ENCODE measurements at regions not wholly inside any gene's neighbourhood (a gene's known extent, or its start where the extent isn't known, plus 50 kb on each side); places are given as distances from the start of the nearest gene placed in this dataset.

DNA sequence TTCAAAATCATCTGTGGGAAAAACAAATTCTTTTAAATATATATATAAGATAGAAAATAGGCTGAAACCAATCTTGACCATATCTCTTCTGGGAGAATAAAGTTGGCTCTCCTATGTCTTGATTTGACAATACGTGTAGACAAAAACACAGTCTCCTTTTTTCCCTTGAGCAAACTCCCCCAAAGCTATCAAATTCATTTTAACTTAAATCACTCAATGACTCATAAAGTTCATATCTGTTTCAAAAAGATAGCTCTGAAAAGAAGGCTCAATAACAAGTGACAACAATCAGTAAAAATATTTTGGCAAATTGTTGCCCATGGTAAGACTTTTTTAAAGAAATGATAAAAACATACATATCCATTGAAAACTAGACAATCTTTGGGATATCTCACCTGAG lies 236.0 kb upstream of the TENT5A start:
- Histone ChIP-seq H2BK5ac (ENCODE audit: low read depth, low read length) (no peak overlapping the region), H2AK5ac (ENCODE audit: low read depth, low read length) (no peak overlapping the region), H3K18ac (ENCODE audit: extremely low read depth, low read length) (no peak overlapping the region), H3K56ac (replicated peaks; ENCODE audit: insufficient read length, low read depth, low read length) (no peak overlapping the region), H4K5ac (ENCODE audit: insufficient read length, low read depth, low read length) (no peak overlapping the region), H2BK15ac (ENCODE audit: low read length) (no peak overlapping the region), H2BK120ac (replicated peaks; ENCODE audit: low read depth, low read length) (no peak overlapping the region), H4K8ac (ENCODE audit: extremely low read depth, insufficient read depth, low read length) (no peak overlapping the region), H2BK20ac (ENCODE audit: low read length) (no peak overlapping the region), H3K79me1 (ENCODE audit: low read depth, low read length) (no peaks in the 10 kb centered on the region), H4K91ac (replicated peaks; ENCODE audit: insufficient read length, low read length) (no peak overlapping the region), H3K4me1 (replicated peaks in 1 of 4; ENCODE audit: control insufficient read depth in 3 of 4, insufficient read depth in 4 of 4, low read length in 3 of 4) (no peaks in the 10 kb centered on the region), H3K36me3 (ENCODE audit: control insufficient read depth in 2 of 4, insufficient read depth in 4 of 4, low read length in 3 of 4) (no peaks in the 10 kb centered on the region), H3K79me2 (ENCODE audit: control insufficient read depth in 1 of 2, insufficient read depth in 2 of 2, low read length in 2 of 2) (no peaks in the 10 kb centered on the region), H4K20me1 (replicated peaks in 1 of 2; ENCODE audit: control insufficient read depth in 1 of 2, insufficient read depth in 2 of 2, low read length in 2 of 2) (no peaks in the 10 kb centered on the region), H3K27ac (ENCODE audit: low read depth, low read length) (no peak overlapping the region), H2AFZ (ENCODE audit: low read length) (no peak overlapping the region), H3K9me3 (ENCODE audit: insufficient read depth in 2 of 2, low read depth in 1 of 2, low read length in 1 of 2) (no peaks in the 10 kb centered on the region), H2BK12ac (ENCODE audit: low read depth, low read length) (no peak overlapping the region), H3K9ac (replicated peaks in 1 of 4; ENCODE audit: extremely low read depth in 1 of 4, low read depth in 3 of 4, low read length in 3 of 4) (no peak overlapping the region), H3K4me3 (ENCODE audit: extremely low read depth in 1 of 4, insufficient read depth in 2 of 4, low read depth in 3 of 4, low read length in 4 of 4) (no peak overlapping the region), H3K14ac (ENCODE audit: insufficient read length) (no peak overlapping the region), H3K23me2 (ENCODE audit: low read depth, low read length) (no peaks in the 10 kb centered on the region), H3K27me3 (replicated peaks in 1 of 4; ENCODE audit: control insufficient read depth in 3 of 4, extremely low read depth in 1 of 4, insufficient read depth in 3 of 4, low read length in 3 of 4) (no peaks in the 10 kb centered on the region), H3K23ac (ENCODE audit: insufficient read length) (no peak overlapping the region), H3K4me2 (ENCODE audit: insufficient read depth in 1 of 2, low read depth in 2 of 2, low read length in 2 of 2) (no peak overlapping the region), H3K4ac (replicated peaks; ENCODE audit: insufficient read length, low read depth, low read length) (no peak overlapping the region)
- ChIA-PET CTCF (ENCODE audit: partially characterized antibody) (no interaction called here), POLR2A (ENCODE audit: partially characterized antibody) (no interaction called here)
- TF ChIP-seq BRCA1 (IDR thresholded peaks at IDR 0.05; ENCODE audit: low read depth, low read length) (no peak), CBX5 (IDR thresholded peaks at IDR 0.05; ENCODE audit: low read depth, low read length) (no peak), KDM5A (IDR thresholded peaks at IDR 0.05; ENCODE audit: low read length) (no peak), CHD1 (IDR thresholded peaks at IDR 0.05; ENCODE audit: low read depth, low read length) (no peak), TCF12 (IDR thresholded peaks at IDR 0.05; ENCODE audit: low read depth, low read length) (no peak), POLR2AphosphoS5 (IDR thresholded peaks at IDR 0.05; ENCODE audit: low read depth, low read length) (no peak), RNF2 (IDR thresholded peaks at IDR 0.05; ENCODE audit: borderline replicate concordance, low read depth, low read length, missing control alignments, poor library complexity, severe bottlenecking) (no peak), RBBP5 (IDR thresholded peaks at IDR 0.05; ENCODE audit: borderline replicate concordance, low read depth, low read length) (no peak)
- 94% methylated on average over 1 of the region's 1 CpG; no CpG with 5 or more reads in 1 of the 2 experiments for WGBS, 2 experiments (ENCODE audit: extremely low coverage in 1 of 2, insufficient coverage in 1 of 2, insufficient read length in 1 of 2, insufficient replicate concordance in 2 of 2, low coverage in 1 of 2, low lambda C conversion rate in 2 of 2, missing lambda C conversion rate in 1 of 2)
- DNase-seq (ENCODE audit: low read depth in 1 of 2, low spot score in 2 of 2) (no peak), FAIRE-seq (no peak)

Measured in H1 (cell line).